DMS153 (cell line): ENCODE measurements at regions not wholly inside any gene's neighbourhood (a gene's known extent, or its start where the extent isn't known, plus 50 kb on each side); places are given as distances from the start of the nearest gene placed in this dataset.

ENCODE experiments used
- DNase-seq: peaks from one replicate; lab custom pipeline; 2025; lab: John Stamatoyannopoulos, UW

- no peak for DNase-seq
Observed at GRCh38 chr5:135235551-135236227, 163.3 kb downstream of the MACROH2A1 start.

GRCh38 chr5:135234666-135235401 is 164.2 kb downstream of the MACROH2A1 start:
- no peak for DNase-seq

GRCh38 chr5:135234242-135234641 is 164.8 kb downstream of the MACROH2A1 start:
- no peak for DNase-seq

GRCh38 chr5:135233477-135233876 is 165.6 kb downstream of the MACROH2A1 start:
- no peak for DNase-seq

- DNase-seq: no peak
Observed at GRCh38 chr5:135232958-135233357, 166.1 kb downstream of the MACROH2A1 start.

- DNase-seq: no peak
Observed at GRCh38 chr5:135231289-135231688, 167.7 kb downstream of the MACROH2A1 start.

- DNase-seq: no peak
Observed at GRCh38 chr5:135230251-135230925, 168.6 kb downstream of the MACROH2A1 start.

- DNase-seq: no peak
Observed at GRCh38 chr5:135229679-135230132, 169.3 kb downstream of the MACROH2A1 start.

- DNase-seq: no peak
Observed at GRCh38 chr5:135229122-135229521, 169.9 kb downstream of the MACROH2A1 start.

- no peak for DNase-seq
Observed at GRCh38 chr5:135228222-135228621, 170.8 kb downstream of the MACROH2A1 start.

GRCh38 chr5:135227064-135228022 is 171.7 kb downstream of the MACROH2A1 start:
- DNase-seq: no peak

- DNase-seq: no peak
Observed at GRCh38 chr5:135225856-135226560, 173.0 kb downstream of the MACROH2A1 start.

GRCh38 chr5:135223891-135224625 is 175.0 kb downstream of the MACROH2A1 start:
- DNase-seq: no peak

- no peak for DNase-seq
Observed at GRCh38 chr5:135223404-135223803, 175.6 kb downstream of the MACROH2A1 start.

- no peak for DNase-seq
Observed at GRCh38 chr5:135222771-135223170, 176.3 kb downstream of the MACROH2A1 start.

GRCh38 chr5:135222171-135222681 is 176.8 kb downstream of the MACROH2A1 start:
- DNase-seq: no peak

- no peak for DNase-seq
Observed at GRCh38 chr5:135221696-135222095, 177.3 kb downstream of the MACROH2A1 start.

- DNase-seq: no peak
Observed at GRCh38 chr5:135221187-135221473, 177.9 kb downstream of the MACROH2A1 start.

GRCh38 chr5:135220394-135221186 is 178.4 kb downstream of the MACROH2A1 start:
- no peak for DNase-seq

- no peak for DNase-seq
Observed at GRCh38 chr5:135219868-135220267, 179.2 kb downstream of the MACROH2A1 start.
